Panc1 (cell line): ENCODE measurements at regions not wholly inside any gene's neighbourhood (a gene's known extent, or its start where the extent isn't known, plus 50 kb on each side); places are given as distances from the start of the nearest gene placed in this dataset.

Source experiments
- TF ChIP-seq, protein P1 (sequence below): fragments of 450-650 bp; IDR thresholded peaks from 2 replicates; pipeline ENCODE4 v1.5.1; 2017; ENCODE audit warnings: mild to moderate bottlenecking
- TF ChIP-seq, protein P2 (sequence below), 2 experiments: IDR thresholded peaks; 2 replicates each; pipeline ENCODE4 v1.6.1; 2011 to 2012; ENCODE audit warnings: low read depth in 2 of 2, control low read depth in 1 of 2, low read length in 1 of 2, mild to moderate bottlenecking in 1 of 2, moderate library complexity in 1 of 2; ENCODE audit not compliant: insufficient read depth in 1 of 2

DNA sequence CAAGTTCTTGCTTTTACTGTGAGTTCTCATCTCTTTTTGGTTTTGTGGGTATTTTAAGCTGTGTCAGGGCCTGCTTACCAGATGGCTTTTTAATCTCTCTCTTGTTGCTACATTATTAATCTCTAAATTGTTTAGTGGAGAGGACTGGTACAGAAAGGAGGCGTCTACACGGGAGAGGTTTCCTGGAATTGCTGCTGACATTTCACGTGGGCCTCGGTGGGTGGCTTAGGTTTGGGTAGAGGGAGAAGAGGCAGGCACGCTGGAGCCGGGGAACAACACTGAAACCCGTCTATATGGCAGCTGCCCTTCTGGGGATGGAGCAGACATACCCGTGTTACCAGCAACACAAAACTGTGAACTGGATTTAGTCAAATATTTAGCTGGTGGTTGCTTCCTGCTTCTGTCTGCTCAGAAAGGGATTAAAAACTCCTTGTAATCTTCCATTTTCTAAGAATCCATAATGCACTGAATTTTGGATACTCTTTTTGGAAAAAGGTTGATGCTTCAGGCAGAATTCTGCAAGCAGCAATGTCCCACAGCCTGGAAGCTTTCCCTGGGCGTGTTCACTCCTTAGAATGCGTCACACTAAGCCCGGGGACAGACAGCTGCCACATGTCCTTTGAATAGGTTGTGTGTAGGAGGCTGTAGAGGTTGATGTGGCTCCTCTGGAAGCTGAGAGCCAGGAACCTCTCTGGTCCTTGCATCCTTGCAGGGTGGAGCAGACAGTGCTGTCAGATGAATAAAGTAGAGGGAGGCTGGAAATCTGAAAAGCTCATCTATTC, 199.8 kb upstream of the GATB start:
- TF ChIP-seq, protein P1, sequence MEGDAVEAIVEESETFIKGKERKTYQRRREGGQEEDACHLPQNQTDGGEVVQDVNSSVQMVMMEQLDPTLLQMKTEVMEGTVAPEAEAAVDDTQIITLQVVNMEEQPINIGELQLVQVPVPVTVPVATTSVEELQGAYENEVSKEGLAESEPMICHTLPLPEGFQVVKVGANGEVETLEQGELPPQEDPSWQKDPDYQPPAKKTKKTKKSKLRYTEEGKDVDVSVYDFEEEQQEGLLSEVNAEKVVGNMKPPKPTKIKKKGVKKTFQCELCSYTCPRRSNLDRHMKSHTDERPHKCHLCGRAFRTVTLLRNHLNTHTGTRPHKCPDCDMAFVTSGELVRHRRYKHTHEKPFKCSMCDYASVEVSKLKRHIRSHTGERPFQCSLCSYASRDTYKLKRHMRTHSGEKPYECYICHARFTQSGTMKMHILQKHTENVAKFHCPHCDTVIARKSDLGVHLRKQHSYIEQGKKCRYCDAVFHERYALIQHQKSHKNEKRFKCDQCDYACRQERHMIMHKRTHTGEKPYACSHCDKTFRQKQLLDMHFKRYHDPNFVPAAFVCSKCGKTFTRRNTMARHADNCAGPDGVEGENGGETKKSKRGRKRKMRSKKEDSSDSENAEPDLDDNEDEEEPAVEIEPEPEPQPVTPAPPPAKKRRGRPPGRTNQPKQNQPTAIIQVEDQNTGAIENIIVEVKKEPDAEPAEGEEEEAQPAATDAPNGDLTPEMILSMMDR, result no peak
- TF ChIP-seq, protein P2, sequence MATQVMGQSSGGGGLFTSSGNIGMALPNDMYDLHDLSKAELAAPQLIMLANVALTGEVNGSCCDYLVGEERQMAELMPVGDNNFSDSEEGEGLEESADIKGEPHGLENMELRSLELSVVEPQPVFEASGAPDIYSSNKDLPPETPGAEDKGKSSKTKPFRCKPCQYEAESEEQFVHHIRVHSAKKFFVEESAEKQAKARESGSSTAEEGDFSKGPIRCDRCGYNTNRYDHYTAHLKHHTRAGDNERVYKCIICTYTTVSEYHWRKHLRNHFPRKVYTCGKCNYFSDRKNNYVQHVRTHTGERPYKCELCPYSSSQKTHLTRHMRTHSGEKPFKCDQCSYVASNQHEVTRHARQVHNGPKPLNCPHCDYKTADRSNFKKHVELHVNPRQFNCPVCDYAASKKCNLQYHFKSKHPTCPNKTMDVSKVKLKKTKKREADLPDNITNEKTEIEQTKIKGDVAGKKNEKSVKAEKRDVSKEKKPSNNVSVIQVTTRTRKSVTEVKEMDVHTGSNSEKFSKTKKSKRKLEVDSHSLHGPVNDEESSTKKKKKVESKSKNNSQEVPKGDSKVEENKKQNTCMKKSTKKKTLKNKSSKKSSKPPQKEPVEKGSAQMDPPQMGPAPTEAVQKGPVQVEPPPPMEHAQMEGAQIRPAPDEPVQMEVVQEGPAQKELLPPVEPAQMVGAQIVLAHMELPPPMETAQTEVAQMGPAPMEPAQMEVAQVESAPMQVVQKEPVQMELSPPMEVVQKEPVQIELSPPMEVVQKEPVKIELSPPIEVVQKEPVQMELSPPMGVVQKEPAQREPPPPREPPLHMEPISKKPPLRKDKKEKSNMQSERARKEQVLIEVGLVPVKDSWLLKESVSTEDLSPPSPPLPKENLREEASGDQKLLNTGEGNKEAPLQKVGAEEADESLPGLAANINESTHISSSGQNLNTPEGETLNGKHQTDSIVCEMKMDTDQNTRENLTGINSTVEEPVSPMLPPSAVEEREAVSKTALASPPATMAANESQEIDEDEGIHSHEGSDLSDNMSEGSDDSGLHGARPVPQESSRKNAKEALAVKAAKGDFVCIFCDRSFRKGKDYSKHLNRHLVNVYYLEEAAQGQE (IDR thresholded peaks at IDR 0.05; ENCODE audit: insufficient read depth in 1 of 2, low read depth in 2 of 2, low read length in 1 of 2), result no peak
